NCI-H146 (cell line): ENCODE measurements at regions not wholly inside any gene's neighbourhood (a gene's known extent, or its start where the extent isn't known, plus 50 kb on each side); places are given as distances from the start of the nearest gene placed in this dataset.

Experiments used
- DNase-seq: peaks from one replicate; lab custom pipeline; 2025; lab: John Stamatoyannopoulos, UW

GRCh38 chr9:23542438-23542837, 283.6 kb downstream of the ELAVL2 start:
- no peak for DNase-seq

DNA sequence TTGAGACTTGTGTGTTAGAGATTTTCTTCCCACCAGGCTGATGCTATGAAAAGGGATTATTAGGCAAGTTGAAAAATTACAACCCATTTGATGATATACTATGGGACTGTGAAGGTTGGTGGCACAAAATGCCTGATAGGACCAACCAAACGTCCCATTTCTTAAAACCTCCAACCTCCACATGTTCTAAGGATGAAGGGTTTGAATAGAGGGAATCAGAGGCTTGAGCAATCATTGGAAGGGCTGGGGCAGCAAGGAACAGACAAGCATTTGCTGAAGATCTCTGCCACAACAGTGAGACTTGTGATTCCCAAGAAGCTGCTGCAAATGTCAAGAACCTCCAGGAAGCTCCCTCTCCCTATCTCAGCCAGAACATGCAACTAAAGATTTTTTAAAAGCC, 283.1 kb downstream of the ELAVL2 start:
- DNase-seq, result no peak

DNA sequence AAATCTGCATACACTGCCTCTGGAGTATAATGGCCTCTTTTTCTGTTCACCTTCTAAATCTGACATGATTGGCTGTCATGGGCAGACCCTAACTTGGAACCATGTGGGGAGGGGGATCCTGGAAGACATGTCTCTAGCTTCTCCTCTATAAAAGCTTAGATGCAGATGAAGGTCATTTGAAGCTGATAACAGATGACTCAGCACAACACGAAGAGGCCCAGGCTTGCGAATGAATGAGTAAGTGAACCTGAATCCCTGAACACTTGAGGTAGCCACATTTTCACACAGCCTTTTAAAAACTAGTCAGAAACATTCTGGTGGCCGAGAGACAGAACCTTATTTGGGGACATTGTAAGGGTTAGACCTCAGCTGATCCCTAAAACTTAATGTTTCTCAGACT, 282.6 kb downstream of the ELAVL2 start:
- DNase-seq, result no peak

DNA sequence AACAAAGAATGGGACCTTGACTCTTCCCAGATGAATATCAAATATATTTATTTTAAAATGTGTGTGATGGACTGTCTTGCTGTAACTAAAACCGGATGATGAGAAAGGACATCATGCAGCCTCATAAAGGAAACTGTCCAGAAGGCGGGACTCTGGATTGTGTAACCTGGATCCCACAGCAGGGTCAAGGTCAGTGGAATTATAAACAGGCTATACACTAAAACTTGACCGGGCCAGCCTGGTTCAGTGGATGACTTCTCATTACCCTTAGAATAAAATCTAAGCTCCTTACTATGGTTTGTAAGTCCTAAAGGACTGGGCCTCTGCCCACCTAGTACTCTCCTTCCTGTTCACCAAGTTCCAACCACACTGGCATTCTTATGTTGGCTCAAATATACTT, 280.3 kb downstream of the ELAVL2 start:
- DNase-seq, result no peak

DNA sequence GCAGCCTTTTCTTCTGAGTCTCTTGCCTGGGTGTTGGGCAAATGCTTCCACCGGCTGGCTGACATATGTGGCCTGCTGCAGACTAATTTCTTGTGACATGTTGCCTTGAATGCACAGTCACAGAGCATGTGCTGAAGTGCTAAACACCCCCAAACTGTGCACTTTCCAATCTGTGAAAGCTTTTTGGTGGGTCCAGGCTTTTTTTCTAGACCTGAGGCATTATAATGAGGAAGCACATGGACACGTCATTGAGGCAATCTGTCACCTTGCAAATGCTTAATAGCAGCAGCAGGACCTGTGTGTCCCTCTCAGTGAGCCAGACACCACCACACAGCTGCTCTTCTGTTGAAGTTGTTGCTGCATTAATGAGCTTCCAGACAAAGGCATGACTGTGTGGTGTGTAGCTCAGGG, 274.7 kb downstream of the ELAVL2 start:
- DNase-seq, result peak; percentile 59

DNA sequence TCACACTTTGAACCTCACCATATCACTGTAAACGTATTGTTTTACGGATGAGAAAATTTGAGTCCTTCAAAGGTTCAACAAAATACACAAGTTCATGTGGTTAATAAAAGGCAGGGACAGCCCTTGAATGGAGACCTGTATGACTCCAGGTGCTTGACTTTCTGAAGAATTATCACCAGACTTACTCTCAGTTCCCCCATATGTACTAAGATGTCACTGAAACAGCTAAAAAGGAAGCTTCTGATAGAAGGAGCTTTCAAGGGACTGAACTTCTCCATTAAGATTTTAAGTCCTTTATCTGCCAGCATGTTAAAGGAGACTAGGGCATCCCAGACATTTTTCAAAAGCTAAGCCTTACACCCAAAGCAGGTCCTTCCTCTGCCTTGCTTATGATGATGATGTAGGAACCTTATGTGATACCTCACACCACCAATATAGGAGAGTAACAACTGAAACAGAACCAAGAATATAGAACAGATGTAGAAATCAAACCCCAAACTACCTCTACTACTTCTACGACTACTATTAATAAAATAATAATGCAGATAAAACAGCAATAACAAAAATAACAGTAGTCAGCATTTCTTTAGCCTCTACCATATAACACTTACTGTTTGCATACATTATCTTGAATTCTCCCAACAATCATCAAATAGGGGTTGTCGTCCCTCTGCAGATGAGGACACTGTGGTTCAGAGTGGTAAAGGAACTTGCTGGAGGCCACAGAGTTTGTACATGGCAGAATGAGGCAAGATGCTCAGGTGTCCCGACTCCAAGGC, 273.9 kb downstream of the ELAVL2 start:
- no peak for DNase-seq

- DNase-seq, result no peak
Measured at GRCh38 chr9:23552876-23553601, 273.0 kb downstream of the ELAVL2 start.

DNA sequence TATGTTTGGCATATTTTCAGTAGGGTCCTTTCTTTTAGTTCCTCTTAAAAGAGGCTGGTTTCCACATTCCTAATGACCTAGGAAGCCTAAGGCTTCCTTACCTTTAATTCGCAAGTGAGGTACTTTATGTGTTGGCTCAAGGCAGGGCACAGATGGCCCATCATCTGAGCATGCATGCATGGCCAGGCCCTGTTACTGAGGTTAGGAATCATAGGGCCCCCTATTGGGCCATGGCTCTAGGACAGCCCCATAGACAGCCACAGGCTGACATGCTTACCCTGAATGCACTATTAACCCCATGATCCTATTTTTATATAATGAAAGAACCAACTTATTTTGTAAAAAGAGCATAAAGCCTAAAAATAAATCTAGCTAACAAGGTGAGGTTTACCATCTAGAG, 271.4 kb downstream of the ELAVL2 start:
- DNase-seq, result no peak

- peak; percentile 90 for DNase-seq
Measured at GRCh38 chr9:23555851-23556250, 270.2 kb downstream of the ELAVL2 start.

DNA sequence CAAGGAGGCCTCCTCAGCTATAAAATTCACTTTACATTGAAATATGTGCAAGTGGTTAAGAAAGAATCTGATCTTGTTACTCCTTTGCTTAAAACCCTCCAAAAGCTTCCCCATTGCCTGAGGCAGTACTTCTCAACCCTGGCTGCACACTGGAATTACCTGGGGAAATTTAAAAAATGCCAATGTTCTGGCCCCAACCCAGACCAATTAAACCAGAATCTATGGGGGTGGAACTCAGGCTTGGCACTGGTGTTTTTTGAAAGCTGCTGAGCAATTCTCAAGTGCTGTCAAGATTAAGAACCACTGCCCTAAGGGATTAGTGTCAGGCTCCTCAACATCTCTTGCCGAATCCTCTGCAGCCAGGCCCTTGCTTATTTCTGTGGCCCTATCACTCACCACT, 269.6 kb downstream of the ELAVL2 start:
- no peak for DNase-seq

- DNase-seq, result no peak
Measured at GRCh38 chr9:23557689-23558088, 268.4 kb downstream of the ELAVL2 start.

DNA sequence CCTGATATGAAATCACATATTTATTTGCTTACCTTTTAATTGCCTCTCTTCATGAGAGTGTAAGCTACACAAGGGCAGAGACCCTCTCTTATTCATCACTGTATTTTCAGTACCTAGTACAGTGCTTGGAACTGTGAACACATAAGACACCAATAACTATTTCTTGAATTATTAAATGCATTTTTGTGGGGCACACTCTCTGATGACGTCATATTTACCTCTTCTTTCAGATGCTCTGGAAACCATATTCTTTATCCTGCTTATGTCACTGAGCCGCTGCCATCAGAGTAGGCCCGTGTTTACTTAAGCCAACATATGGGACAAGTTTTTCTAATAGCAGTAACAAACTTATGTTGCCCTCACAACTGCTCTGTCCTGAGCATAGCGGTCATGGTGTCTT, 266.5 kb downstream of the ELAVL2 start:
- no peak for DNase-seq

DNA sequence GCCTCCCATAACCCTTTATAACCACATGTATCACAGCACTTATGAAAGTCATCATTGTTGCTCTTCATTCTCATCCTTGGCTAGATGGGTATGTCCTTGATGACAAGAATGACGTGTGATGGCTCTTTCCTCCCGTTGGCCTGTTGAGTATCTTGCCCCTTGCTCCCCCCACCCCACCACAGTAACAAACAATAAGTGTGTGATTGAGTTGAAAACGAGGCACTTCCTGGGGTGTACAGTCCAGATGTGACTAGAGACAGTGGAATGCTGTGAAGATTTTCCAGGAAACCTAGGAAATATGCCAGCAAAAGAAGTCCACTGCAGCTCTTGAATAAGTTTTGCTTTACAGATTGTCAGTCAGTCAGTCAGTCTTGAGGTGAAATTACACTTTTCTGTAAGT, 262.5 kb downstream of the ELAVL2 start:
- no peak for DNase-seq

GRCh38 chr9:23567516-23568165, 258.4 kb downstream of the ELAVL2 start:
- no peak for DNase-seq

GRCh38 chr9:23571414-23572104, 254.5 kb downstream of the ELAVL2 start:
- no peak for DNase-seq

GRCh38 chr9:23573800-23574199, 252.2 kb downstream of the ELAVL2 start:
- no peak for DNase-seq

- no peak for DNase-seq
Measured at GRCh38 chr9:23577611-23578010, 248.4 kb downstream of the ELAVL2 start.

DNA sequence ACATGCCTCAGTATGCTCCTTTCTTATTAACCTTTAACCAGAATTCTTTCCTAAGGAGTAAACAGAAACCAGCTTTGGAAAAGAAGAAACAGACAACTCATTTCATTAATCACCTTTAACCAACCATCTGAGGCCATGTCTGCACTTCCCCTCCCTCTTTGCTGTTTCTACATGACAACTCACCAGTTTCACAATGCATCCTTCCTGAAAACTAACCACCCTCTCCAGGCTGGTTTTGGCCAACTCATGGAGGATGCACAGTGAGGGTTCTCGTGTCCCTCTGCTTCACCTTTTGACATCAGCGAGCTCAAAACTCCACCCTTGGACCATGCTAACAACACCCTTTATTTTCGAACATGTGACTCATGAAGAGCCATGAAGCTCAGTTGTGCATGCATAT, 244.1 kb downstream of the ELAVL2 start:
- no peak for DNase-seq

DNA sequence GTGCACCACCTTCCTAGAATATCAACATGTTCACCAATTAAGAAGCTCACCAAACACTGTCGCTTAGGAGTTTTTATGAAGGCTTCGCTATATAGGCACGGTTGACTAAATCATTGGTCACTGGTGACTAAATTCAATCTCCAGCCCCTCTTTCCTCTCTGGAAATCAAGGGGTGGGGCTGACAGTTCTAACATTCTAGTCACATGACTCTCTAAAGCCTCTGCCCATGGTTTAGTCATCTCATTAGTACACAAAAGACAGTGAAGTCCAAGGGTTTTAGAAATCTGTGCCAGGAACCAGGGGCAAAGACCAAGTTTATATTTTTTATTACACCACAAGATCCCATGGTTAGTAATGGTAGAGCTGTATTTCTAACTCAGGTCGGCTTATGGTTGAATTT, 243.2 kb downstream of the ELAVL2 start:
- DNase-seq, result no peak

GRCh38 chr9:23586906-23587305, 239.1 kb downstream of the ELAVL2 start:
- DNase-seq, result no peak

DNA sequence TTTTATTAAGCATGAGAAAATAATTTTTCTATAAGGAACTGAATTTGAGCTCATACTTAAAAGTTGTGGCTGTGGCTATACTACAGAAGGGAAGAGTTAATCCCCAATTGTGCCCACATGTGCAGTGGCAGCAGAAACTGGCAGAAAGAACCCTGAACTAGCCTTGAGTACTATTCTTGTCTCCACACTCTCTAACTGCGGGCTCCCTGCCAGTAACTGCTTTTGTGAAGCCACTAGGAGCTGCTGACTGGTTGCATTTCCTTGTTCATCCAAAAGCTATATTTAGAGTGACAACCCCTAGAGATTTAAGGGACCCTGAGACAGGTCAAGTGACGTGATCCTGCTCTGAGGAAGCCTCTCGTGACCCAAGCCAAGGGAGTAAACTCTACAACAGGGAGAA, 238.6 kb downstream of the ELAVL2 start:
- DNase-seq, result no peak

DNA sequence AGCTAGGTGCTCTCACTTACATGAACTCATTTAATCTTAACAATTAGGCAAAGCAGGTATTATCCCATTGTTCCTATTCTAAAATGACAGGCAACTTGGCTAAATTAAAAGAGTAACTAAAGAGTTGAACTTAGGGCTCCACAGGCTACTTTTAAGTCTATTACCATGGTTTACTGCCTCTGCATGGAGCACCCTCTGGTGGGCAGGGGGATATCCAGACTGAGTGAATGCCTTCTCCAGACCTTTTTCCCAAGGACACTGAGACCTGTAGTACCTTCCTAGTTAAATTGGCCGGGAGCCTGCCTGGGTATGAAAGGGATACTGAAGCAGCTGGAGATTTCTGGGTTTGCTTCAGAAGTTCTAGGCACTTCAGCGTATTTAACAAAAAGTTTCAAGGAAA, 238.1 kb downstream of the ELAVL2 start:
- DNase-seq, result peak; percentile 27
